ENCODE measurements at regions not wholly inside any gene's neighbourhood (a gene's known extent, or its start where the extent isn't known, plus 50 kb on each side); places are given as distances from the start of the nearest gene placed in this dataset.

DNA sequence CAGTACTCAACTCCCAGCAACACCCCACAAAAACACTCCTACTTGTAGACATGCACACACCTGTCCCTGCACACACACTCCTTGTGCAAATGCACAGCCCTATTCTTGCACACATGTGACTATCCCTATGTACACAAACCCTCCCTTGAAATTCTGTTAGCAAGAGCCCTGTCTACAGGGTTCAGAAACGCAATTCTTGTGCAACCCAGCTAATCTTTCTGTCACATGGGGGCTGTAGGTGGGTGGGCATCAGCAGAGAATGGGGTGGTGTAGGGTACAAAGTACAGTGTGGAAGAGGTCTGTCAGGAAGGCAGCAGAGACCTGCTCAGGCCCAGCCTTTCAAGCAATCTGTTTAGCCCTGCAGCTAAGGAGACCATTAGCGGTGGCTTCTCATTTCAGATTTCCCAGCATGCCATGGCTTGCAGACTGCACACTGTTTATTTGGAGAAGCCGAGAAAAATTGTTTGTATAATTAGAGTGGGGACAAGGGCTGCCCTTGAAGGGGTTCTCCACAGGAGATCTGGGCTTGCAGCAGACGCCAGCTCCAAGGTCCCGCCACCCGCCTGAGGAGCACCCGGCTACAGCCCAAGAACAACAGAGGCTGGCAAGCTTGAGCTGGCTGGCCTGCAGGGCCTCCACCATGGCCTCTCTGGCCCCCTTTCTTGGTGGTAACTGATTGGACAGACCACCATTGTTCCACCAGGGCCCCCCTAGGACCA lies 144.0 kb upstream of the PJA1 start:
- DNase-seq (ENCODE audit: low read depth, low spot score) = no peak
- H3K27ac ChIP-seq = no peak overlapping the region

DNA sequence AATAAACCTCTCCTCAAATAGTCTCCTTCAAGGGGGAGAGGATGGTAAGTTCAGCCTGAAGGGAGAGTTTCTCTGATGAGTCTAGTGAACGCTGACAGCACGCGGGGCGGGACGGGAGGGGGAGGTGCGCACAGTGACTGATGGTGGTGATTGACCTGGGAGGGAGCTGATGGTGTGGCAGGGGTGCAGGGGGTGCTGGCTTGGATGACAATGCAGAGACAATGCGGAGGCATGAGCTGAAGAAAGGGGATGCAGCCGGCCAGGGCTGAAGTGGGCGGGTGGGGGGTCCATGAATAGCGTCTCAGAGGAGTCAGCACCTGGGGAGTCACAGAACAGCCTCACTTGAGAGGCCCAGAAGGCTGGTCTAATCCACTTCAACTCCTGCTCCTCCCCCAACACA lies 142.5 kb upstream of the PJA1 start:
- no peak overlapping the region for H3K27ac ChIP-seq
- DNase-seq (ENCODE audit: low read depth, low spot score) = no peak

DNA sequence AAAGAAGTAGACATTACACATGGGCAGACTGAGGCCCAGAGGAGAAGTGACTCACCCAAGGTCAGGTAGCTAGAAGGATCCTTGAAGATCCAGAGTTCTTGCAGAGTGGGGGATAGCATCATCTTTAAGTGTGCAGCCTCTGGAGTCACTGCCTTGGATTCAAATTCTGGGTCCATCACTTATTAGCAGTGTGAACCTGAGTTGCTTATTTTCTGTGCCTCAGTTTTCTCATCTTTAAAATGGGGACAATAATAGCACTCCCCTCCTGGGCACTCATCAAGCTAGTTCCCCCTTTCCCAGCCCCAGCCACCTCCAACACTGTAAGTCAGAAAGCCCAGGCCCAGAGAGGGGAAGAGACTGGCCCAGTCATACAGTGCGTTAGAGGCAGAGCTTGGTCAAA lies 141.8 kb upstream of the PJA1 start:
- H3K27ac ChIP-seq = no peak overlapping the region
- DNase-seq (ENCODE audit: low read depth, low spot score) = no peak

DNA sequence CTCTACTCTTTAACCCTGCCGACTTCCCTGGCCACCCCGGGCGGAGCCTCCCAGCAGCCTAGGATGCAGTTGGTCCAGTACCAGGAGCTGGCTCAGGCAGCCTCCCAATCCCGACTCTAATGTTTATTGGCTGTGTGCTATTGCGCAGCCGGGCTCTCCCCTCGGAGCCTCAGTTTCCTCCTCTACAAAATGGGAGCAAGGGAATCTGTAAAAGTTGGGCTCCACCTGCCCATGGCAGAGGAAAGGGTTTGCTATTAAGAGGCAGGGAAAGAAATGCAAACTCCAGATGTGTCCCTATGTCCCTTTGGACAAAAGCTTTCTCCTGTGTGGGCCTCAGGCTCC lies 140.8 kb upstream of the PJA1 start:
- no peak overlapping the region for H3K27ac ChIP-seq
- DNase-seq (ENCODE audit: low read depth, low spot score) = no peak

DNA sequence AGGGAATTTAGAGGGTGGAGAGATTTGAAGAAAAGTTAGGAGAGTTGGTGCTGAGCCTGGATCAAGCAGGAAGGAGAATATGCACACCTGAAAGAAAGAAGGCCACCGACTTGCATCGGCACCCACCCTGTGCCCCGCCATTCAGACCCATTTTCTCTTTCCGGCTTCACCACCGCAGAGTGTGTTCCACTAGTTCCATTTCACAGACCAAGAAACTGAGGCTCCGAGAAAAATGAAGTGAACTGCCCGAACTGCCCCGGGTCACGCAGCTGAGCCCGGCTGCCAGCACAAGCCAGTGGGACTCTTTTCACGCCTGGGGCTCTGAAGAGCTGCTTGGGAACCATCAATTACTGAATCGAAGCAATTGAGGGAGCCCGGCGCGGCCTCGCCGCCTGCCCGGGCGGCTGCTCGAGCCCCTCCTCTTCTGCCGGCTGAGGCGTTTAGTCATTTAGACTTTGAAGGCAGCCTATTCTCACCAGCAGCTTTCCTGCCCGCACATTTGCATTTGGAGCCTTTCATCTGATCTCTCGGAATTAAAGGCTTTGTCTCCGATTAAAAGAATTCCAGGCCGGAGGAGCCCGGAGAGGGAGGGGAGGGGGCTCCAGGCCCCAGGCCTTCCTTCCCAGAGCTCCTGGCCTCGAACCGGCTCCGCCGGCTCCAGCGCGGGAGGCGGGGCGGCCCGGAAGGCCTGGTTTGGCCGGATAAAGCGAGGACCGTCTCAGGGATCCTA lies 140.2 kb upstream of the PJA1 start:
- no peak overlapping the region for H3K27ac ChIP-seq
- DNase-seq (ENCODE audit: low read depth, low spot score) = no peak

DNA sequence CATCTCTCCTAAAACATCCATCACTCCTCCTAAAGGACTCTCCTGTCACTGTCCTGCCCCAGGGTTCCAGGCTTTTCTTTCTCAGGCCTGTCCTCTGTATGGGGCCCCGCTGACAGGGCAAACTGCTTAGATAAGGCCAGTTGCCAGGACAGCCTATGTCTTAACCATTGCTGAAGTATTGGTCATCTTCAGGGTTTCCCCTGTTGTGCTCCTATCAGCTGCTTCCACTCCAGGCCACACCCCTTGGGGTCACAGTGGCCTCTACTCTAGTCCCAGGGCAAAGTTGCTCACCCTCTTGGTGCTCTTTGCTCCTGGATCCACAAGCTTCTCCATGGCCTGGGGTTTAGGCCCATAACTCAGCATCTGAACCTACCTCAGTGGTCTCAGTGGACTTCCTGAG lies 138.0 kb upstream of the PJA1 start:
- DNase-seq (ENCODE audit: low read depth, low spot score) = no peak
- H3K27ac ChIP-seq = no peak overlapping the region

DNA sequence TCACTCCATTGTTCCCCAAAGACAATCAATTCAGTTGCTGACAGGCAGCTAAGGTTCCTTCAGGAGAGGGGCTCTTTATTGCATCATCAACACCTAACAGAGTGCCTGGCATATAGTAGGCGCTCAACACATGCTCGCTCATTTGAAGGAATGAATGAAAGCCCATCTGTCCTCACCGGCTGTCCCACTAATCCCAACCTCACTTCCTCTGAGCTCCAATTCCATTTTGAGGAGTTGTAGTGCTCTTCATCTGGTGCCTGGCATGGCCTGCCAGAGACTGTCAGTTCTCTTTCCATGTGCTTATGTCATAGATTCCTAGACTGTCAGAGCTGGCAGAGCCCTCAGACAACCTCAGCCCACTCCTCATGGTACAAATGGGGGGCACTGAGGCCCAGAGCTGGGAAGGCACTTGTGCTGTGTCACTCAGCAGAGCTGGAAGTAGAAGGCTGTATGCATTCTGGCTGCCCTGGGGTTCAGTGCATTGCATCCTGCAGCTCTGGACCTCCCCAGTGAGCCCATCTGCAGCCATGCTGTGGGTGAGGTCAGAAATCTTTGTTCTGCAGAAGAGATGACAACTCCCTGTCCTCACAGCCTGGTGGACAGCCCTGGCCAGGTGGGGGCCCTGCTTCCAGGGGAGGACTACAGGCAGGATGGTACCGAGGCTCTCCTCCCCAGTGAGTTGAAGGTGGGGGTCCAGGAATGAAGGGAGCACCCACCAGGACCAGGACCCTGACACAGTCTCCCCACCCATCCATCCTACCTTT lies 134.9 kb upstream of the PJA1 start:
- no peak for DNase-seq (ENCODE audit: low read depth, low spot score)
- H3K27ac ChIP-seq = no peak overlapping the region

DNA sequence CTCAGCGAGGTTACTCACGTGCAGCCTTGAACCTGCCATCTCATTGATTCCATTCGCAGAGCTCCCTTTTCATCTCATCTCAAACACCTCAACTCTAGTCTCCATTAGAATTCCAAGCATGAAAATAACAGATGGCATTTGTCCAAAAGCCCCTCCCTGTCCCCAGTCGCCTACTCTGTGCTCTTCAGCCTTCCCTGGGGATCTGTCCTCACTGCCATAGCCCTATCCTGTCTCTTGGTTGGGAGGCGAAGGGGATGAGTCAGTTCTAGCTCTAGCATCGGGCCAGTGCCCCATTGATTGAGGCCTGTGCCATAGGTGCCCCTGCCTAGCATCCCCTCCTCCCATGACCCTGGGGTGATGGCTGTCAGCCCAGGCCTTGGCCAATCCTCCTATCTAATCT lies 134.0 kb upstream of the PJA1 start:
- DNase-seq (ENCODE audit: low read depth, low spot score) = no peak
- H3K27ac ChIP-seq = peak overlapping the region; percentile 40

DNA sequence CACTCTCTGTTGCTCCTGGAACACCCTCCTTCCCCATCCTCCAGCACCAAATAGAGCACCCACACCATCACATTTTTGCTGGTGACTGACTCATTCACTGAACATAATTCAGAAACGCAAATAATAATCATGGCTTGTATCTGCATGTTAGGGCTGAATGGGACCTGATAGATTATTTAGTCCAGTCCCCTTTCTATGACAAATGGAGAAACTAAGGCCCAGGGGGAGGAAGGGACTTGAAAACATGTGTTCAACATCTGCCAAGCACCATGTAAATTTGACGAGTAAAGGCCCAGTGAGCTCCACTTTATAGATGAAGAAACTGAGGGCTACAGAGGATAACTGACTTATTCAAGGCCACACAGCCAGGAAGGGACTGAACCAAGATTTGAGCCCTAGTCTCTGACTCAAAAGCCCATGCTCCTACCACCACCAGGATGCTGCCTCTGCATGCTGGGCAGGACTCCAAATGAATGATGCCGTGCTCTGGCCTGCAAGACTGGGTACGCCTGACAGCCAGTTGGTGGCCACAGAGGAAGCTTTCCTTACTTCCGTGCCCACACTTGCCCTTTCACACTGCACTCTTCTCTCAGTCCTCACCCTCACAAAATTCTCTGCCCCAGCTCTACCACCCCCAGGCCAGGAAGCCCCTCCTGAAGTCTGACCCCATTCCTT lies 133.3 kb upstream of the PJA1 start:
- H3K27ac ChIP-seq = peak overlapping the region; percentile 40
- peak; percentile 29 for DNase-seq (ENCODE audit: low read depth, low spot score)

DNA sequence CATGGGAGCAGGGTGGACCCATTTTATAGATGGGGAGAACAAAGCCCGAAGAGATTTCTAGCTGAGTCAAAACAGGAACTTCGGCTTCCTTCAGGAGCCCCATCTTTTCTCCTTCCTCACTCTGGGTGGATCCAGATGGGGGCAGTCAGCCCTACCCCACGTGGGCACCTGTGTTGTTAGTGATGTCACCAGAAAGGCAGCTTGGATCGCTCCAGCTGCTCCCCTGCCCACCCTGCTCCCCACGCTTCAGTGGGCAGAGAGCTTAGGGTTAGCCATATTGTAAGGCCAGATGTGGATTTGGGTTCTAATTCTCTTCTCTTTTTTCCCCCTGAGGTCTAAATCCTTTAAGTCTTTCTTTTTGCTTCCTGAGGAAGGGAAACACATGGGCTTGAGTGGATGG lies 132.3 kb upstream of the PJA1 start:
- no peak for DNase-seq (ENCODE audit: low read depth, low spot score)
- no peak overlapping the region for H3K27ac ChIP-seq

DNA sequence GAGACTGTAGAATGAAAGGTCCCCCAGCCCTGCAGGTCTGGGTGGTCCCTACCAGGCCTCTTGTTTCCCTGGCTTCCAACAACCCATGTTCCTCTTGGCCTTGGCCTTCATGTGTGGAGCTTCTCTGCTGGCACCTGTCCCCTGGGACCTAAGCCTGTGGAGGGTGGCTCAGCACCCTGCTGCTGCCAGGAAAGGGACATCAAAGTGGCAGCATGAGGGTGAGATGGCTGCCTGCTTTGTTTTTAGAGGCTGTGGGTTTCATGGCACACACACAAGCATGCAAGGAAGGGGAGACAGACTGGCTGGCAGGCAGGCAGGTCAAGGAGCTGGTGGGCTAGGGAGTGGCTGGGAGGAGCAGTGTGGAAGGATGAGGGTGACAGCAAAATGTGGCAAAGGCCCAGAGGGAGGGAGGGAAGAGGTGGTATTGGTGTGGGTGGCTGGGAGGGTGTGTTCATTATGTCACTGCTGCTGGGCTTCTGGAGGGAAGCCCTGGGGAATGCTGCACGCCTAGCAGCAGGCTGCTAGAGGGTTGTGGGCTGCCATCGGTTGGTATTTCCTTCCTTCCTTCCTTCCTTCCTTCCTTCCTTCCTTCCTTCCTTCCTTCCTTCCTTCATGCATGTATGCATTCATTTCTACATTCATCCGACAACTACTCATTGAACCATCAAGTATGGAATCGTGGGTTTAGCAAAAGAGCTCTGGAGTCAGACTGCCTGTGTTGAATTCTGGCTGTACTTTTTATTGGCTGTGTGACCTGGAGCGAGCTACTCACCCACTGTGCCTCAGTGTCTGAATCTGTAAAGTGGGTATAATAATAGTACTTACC lies 128.7 kb upstream of the PJA1 start:
- H3K27ac ChIP-seq = no peak overlapping the region

DNA sequence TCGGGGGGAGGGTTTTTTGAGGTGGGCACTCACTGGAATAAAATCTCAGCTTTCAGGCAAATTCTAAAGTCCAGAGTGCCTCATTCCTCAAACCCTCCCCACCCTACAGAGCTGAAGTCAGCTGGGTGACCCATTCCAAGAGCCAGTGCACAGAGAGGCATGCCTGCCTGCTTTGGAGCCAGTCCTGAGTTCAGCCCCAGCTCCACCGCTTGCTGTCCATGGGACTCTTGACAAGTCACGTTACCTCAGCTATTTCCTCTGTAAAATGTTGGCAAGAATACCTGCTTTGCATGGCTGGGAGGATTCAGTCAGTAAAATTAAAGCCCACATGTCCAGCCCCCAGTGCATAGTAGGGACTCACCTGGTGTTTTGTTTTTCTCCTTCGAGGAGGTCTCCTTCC lies 125.9 kb upstream of the PJA1 start:
- no peak overlapping the region for H3K27ac ChIP-seq
- DNase-seq (ENCODE audit: low read depth, low spot score) = no peak

More for the DNA sequence above, 128.7 kb upstream of the PJA1 start:
- DNase-seq (ENCODE audit: low read depth, low spot score) = no peak

DNA sequence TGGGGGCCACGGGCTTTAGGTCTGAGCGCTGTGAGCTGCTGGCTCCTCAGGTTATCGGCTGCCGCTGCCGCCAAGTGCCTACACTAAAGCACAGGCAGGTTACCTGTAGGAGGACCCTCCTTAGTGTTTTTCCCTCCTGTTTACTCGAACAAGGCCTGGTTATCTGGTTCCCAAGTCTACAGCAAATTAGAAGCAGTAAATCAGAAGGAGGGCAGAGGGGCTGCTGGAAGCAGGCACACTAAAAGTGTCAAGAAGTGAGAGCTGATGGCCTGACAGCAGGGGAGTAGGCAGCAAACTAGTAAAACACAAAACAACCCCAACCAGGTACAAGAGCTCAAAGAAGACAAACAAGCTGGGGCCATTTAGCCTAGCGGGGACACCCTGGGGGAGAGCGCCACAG lies 125.0 kb upstream of the PJA1 start:
- DNase-seq (ENCODE audit: low read depth, low spot score) = no peak
- H3K27ac ChIP-seq = no peak overlapping the region

DNA sequence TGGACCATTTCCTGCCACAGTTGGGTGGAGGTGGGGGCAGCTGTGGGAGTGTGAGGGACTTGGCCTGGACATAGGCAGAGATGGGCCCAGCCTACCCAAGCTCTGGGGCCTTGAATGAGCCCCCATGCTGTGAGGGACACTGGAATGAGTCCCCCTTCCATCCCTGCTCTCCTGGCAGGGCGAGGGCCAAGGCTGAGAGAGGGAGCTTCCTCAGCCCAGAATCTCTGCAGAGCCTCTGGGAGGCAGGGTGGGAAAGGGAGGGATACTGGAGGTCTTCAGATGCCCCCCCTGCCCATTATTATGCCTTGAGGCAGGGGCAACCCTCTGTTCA lies 124.5 kb upstream of the PJA1 start:
- DNase-seq (ENCODE audit: low read depth, low spot score) = no peak
- H3K27ac ChIP-seq = no peak overlapping the region

DNA sequence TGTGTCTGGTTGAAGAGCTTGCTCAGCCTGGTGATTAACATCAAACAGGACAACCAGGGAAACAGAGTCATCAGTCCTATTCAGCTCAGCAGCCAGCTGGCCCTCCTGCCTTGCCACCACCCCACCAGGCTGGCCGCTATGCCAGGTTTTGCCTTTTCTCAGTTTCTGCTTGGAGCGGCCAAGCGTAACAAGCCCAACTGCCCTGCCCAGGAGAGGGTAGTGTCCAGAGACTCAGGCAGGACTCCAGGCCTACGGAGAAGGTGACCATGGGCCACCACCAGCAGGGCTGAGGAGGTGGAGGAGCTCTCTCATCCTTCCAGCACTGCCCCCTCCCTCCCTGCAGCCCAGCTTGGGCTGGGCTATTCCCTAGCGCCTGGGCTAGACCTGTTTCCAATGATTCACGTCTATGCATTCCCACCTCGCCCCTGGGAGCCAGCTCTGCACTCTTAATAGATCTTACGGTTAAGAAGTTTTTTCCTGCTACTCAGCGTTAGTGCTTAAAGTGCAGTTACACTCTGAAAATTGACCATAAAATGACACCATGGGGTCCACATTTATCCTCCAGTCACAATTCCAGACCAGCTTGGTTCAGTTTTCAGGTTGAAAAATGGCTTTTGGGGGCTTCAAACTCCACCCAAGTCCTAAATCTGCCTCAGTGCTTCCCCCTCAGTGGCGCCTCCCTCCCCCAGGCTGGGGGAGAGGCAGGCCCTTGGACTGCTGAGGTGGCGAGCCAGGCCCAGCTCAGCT lies 124.0 kb upstream of the PJA1 start:
- DNase-seq (ENCODE audit: low read depth, low spot score) = no peak
- H3K27ac ChIP-seq = no peak overlapping the region

DNA sequence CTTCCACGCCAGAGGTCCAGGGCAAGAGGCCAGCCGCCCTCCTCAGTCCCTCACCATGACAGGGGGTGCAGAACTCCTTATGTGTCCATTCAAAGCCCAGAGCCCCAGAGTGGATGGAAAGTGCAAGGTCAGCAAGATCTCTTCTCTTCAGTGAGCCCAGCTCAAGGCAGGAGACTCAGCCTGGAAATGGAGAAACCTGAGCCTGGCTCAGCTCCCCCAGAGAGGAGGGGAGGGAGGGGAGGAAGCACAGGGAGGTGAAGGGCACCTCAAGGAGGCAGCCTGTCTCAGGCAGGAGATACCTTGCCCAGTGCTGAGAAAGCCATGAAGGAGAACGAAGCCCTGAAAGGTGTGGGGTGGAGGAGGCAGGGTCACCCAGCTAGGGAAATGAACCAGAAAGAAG lies 121.8 kb upstream of the PJA1 start:
- no peak for DNase-seq (ENCODE audit: low read depth, low spot score)
- H3K27ac ChIP-seq = no peak overlapping the region

DNA sequence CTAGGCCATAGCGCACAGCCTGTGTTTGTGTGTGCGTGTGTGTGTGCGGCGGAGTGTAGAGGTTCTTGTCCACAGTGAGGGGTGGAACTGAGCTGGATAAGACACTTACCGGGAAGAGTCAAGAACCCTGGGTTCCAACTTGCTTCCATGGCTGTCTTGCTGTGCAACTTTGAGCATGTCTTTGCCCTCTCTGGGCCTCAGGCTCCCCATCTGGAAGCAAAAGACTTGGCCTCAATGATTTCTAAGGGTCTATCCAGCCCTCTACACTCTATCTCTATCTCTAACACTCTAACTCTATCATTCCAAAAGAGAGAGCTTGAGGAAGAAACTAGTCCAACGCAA lies 121.3 kb upstream of the PJA1 start:
- no peak for DNase-seq (ENCODE audit: low read depth, low spot score)

DNA sequence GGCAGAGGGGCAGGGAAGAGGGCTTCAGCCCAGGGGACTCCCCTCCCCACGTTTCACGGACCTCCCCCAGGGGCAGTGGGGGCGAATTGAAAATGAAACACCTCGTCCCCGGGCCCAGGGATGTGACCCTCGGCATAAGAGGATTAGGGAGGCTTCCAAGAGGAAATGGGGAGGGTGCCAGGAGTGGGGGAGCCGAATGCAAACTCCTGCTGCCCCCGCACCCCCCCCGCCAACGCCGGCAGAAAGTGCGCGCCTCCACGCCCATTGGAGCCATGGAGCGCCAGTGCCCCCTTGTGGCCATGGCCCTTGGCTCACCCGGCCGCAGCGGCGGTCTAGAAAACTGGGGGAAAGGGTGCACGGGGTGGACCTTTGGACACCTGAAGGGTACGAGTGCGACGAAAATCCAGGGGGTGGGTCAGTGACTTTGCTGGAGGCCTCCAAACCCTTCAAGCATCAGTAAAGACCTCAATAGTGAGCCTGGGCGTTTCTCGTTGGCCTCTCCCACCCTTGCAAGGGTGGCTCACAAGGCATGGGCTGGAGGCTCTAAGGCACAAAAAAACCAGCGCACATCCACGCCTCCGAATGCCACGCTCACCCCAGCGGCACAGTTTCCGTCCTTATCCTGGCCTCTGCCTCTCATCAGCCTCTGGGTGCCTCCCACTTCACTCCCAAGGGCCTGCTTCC lies 120.8 kb upstream of the PJA1 start:
- no peak overlapping the region for H3K27ac ChIP-seq

More for the DNA sequence above, 121.3 kb upstream of the PJA1 start:
- H3K27ac ChIP-seq = no peak overlapping the region

DNA sequence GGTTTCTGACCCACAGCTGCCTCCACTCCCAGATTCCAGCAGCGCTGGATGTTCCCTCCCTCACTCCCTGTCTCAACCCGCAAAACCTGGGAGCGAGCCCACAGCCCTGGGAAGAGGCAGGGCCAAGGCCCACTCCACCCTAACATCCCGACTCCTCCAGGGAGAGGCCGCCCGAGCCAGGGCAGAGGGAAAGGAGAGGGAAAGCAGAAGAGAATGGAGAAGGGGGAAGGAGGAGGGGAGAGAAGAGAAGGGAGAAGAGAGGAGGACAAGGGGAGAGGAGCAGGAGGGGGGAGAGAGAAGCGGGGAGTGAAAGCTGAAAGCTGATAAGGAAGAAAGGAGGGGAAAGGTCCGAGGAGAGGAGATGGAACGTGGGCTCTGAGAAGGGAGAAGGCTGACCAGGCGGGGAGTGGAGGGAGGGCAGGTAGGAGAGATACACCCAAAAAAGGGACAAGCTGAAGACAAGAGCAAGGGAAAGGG lies 120.2 kb upstream of the PJA1 start:
- DNase-seq (ENCODE audit: low read depth, low spot score) = no peak
- H3K27ac ChIP-seq = no peak overlapping the region

More for the DNA sequence above, 120.8 kb upstream of the PJA1 start:
- DNase-seq (ENCODE audit: low read depth, low spot score) = no peak

All from epithelial cell of prostate (primary cell).